SK-N-MC (cell line): ENCODE measurements at regions not wholly inside any gene's neighbourhood (a gene's known extent, or its start where the extent isn't known, plus 50 kb on each side); places are given as distances from the start of the nearest gene placed in this dataset.

ENCODE experiments used
- EZH2 ChIP-seq: fragments of 200-600 bp; sonication (generic); IDR thresholded peaks from one replicate; pipeline ENCODE4 v1.6.1; 2017; ENCODE audit warnings: antibody characterized with exemption
- POLR2AphosphoS5 ChIP-seq: IDR thresholded peaks from 2 replicates; pipeline ENCODE4 v1.6.1; 2012; ENCODE audit warnings: mild to moderate bottlenecking, low read depth, low read length, borderline replicate concordance

DNA sequence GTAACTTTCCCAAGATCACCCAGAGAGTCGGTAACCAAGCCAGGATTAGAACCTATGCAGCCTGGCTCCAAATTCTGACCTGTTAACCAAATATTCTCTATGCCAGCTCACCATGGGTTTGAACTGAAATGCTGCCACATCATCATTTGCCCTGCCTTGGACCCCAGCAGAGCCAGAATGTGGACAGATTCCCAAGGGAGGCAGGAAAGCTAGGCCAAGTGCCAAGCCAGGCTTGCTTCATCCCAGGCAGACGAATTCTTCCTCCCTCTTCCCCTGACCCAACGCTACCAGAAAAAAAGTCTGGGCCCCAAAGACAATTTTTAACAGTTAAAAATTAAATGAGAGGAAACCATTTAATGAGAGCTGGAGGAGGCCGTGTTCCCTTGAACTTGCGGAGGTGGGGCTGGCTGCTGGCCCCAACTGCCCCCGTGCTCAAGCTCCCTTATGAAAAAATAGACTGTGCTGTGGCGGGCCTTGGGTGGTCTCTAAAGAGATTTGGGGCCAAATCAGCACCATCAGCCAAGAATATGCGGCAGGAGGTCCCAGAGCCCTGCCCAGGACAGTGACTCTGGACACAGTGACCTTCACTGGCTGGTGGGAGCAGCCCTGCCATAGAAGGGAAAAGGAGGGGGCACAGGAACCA lies 184.1 kb upstream of the SYT13 start:
- TF ChIP-seq EZH2 (no peak), POLR2AphosphoS5 (no peak)
